ENCODE measurements at regions not wholly inside any gene's neighbourhood (a gene's known extent, or its start where the extent isn't known, plus 50 kb on each side); places are given as distances from the start of the nearest gene placed in this dataset.
A peak's percentile ranks its signal among the peaks of the same experiment; 100 is the strongest.

DNA sequence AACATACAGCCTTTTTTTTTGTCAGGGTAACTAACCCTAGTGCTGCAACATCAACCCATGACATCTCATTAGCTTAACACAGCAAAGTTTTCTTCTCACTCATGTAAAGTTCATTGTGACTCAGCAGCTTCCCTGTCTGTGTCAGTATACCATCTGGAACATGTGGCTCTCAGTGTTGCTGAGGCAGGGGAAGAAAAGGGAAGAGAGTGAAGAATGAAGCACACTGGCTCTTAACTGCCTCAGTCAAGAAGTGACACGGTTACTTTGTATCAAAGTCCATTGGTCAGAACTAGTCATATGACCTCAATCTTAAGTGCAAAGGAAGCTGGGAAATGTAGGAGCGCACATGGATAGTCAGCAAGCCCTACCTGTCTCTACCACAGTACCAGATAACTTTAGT lies 185.0 kb upstream of the ELL2 start:
- H3K4me1 ChIP-seq (ENCODE audit: insufficient read depth, low read length, poor library complexity, severe bottlenecking) = no peaks in the 10 kb centered on the region
- no TSS peak for BruUV-seq (replicated peaks)
- ChIA-PET CTCF (no interaction called here), POLR2A (ENCODE audit: low non-redundant PET) (no interaction called here)
- peak; percentile 15 for DNase-seq (ENCODE audit: low spot score)
- no peaks in the 10 kb centered on the region for H3K27me3 ChIP-seq (replicated peaks; ENCODE audit: insufficient read depth, low read depth, low read length, poor library complexity)
- TF ChIP-seq EZH2 (IDR thresholded peaks at IDR 0.05; ENCODE audit: borderline replicate concordance, low read depth, low read length, poor library complexity, severe bottlenecking) (no peak), CTCF (conservative IDR thresholded peaks at IDR 0.05; ENCODE audit: low read depth, low read length) (no peak)
- no peak overlapping the region for H3K4me3 ChIP-seq (ENCODE audit: low read depth, low read length, poor library complexity, severe bottlenecking)
- no peaks in the 10 kb centered on the region for H3K36me3 ChIP-seq (ENCODE audit: insufficient read depth, low read length, poor library complexity, severe bottlenecking)
- no peaks in the 10 kb centered on the region for H3K9me3 ChIP-seq (ENCODE audit: low read depth, low read length, poor library complexity, severe bottlenecking)
- intact Hi-C loops (cut with micrococcal nuclease; ENCODE audit: unreplicated experiment) = no loop called here
- no peak overlapping the region for H3K27ac ChIP-seq (ENCODE audit: low read depth, low read length, poor library complexity, severe bottlenecking)

GRCh38 chr5:96144289-96144688 lies 182.6 kb upstream of the ELL2 start:
- intact Hi-C loops (cut with micrococcal nuclease; ENCODE audit: unreplicated experiment) = no loop called here
- no peak for TF ChIP-seq EZH2 (IDR thresholded peaks at IDR 0.05; ENCODE audit: borderline replicate concordance, low read depth, low read length, poor library complexity, severe bottlenecking)
- TF ChIP-seq CTCF (conservative IDR thresholded peaks at IDR 0.05; ENCODE audit: low read depth, low read length) = no peak
- no peaks in the 10 kb centered on the region for H3K9me3 ChIP-seq (ENCODE audit: low read depth, low read length, poor library complexity, severe bottlenecking)
- no TSS peak for BruUV-seq (replicated peaks)
- H3K27ac ChIP-seq (ENCODE audit: low read depth, low read length, poor library complexity, severe bottlenecking) = no peak overlapping the region
- ChIA-PET CTCF (no interaction called here), POLR2A (ENCODE audit: low non-redundant PET) (no interaction called here)
- no peaks in the 10 kb centered on the region for H3K36me3 ChIP-seq (ENCODE audit: insufficient read depth, low read length, poor library complexity, severe bottlenecking)
- no peaks in the 10 kb centered on the region for H3K4me1 ChIP-seq (ENCODE audit: insufficient read depth, low read length, poor library complexity, severe bottlenecking)
- no peaks in the 10 kb centered on the region for H3K27me3 ChIP-seq (replicated peaks; ENCODE audit: insufficient read depth, low read depth, low read length, poor library complexity)
- no peak overlapping the region for H3K4me3 ChIP-seq (ENCODE audit: low read depth, low read length, poor library complexity, severe bottlenecking)
- DNase-seq (ENCODE audit: low spot score) = no peak

DNA sequence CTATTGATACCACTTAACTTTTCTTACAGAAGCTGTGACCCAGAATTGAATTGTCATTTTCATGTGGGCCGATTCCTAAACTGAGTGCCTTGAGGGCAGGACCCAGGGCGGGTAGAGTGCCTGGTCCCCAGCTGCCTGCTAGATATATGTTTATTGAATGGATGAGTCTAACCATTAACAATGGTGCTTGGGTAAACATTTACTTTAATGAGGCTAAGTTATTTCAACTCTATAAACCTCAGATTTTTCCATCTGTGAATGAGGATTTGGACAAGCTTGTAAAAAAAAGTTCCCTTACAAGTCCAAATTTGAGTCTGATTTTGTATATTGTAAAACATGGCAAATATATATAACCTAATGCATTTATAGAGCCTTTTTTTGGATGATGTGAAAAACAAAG lies 181.8 kb upstream of the ELL2 start:
- TF ChIP-seq CTCF (conservative IDR thresholded peaks at IDR 0.05; ENCODE audit: low read depth, low read length) = no peak
- TF ChIP-seq EZH2 (IDR thresholded peaks at IDR 0.05; ENCODE audit: borderline replicate concordance, low read depth, low read length, poor library complexity, severe bottlenecking) = no peak
- DNase-seq (ENCODE audit: low spot score) = no peak
- no TSS peak for BruUV-seq (replicated peaks)
- intact Hi-C loops (cut with micrococcal nuclease; ENCODE audit: unreplicated experiment) = no loop called here
- Histone ChIP-seq H3K4me1 (ENCODE audit: insufficient read depth, low read length, poor library complexity, severe bottlenecking) (no peaks in the 10 kb centered on the region), H3K4me3 (ENCODE audit: low read depth, low read length, poor library complexity, severe bottlenecking) (no peak overlapping the region), H3K9me3 (ENCODE audit: low read depth, low read length, poor library complexity, severe bottlenecking) (no peaks in the 10 kb centered on the region), H3K36me3 (ENCODE audit: insufficient read depth, low read length, poor library complexity, severe bottlenecking) (no peaks in the 10 kb centered on the region), H3K27ac (ENCODE audit: low read depth, low read length, poor library complexity, severe bottlenecking) (no peak overlapping the region), H3K27me3 (replicated peaks; ENCODE audit: insufficient read depth, low read depth, low read length, poor library complexity) (no peaks in the 10 kb centered on the region)
- POLR2A ChIA-PET (ENCODE audit: low non-redundant PET) = no interaction called here
- CTCF ChIA-PET = no interaction called here
